ENCODE measurements at regions not wholly inside any gene's neighbourhood (a gene's known extent, or its start where the extent isn't known, plus 50 kb on each side); places are given as distances from the start of the nearest gene placed in this dataset.
"Not testable (repeated sequence)": the region's sequence is repeated elsewhere in the genome, so short reads cannot be mapped to it uniquely, and the experiment has no call there.

GRCh38 chr3:152683521-152683999 is 151.4 kb upstream of the P2RY1 start:
- no peak overlapping the region for H3K4me3 ChIP-seq (ENCODE audit: low read depth, low read length)
- DNase-seq (ENCODE audit: low read depth) = no peak
- TF ChIP-seq, protein P1, sequence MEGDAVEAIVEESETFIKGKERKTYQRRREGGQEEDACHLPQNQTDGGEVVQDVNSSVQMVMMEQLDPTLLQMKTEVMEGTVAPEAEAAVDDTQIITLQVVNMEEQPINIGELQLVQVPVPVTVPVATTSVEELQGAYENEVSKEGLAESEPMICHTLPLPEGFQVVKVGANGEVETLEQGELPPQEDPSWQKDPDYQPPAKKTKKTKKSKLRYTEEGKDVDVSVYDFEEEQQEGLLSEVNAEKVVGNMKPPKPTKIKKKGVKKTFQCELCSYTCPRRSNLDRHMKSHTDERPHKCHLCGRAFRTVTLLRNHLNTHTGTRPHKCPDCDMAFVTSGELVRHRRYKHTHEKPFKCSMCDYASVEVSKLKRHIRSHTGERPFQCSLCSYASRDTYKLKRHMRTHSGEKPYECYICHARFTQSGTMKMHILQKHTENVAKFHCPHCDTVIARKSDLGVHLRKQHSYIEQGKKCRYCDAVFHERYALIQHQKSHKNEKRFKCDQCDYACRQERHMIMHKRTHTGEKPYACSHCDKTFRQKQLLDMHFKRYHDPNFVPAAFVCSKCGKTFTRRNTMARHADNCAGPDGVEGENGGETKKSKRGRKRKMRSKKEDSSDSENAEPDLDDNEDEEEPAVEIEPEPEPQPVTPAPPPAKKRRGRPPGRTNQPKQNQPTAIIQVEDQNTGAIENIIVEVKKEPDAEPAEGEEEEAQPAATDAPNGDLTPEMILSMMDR (IDR thresholded peaks at IDR 0.05; ENCODE audit: insufficient read depth, low read depth, low read length, missing control alignments) = no peak

- no peak overlapping the region for H3K4me3 ChIP-seq (ENCODE audit: low read depth, low read length)
- DNase-seq (ENCODE audit: low read depth) = no peak
- TF ChIP-seq, protein P1 (IDR thresholded peaks at IDR 0.05; ENCODE audit: insufficient read depth, low read depth, low read length, missing control alignments) = no peak
These were observed 150.7 kb upstream of the P2RY1 start for GRCh38 chr3:152684279-152684678.

DNA sequence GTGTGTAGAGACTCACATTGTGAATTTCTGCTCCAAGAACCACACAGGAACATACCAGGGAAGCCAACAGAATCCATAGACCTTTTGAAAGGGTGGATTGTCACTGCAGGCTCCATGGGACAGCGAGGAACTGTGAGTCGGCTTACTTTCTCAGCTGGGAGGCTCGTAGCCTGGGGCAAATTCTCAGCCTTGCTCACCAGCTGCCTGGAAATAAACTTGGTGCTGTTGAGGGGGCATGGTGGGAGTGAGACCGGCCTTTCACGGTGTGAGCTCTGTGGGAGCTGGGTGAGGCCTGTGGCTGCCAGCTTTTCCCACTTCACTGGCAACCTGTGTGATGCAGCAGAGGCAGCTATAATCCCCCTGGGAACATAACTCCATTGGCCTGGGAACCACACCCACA is 146.6 kb upstream of the P2RY1 start:
- no peak for DNase-seq (ENCODE audit: low read depth)
- TF ChIP-seq, protein P1 (IDR thresholded peaks at IDR 0.05; ENCODE audit: insufficient read depth, low read depth, low read length, missing control alignments) = no peak
- no peak overlapping the region for H3K4me3 ChIP-seq (ENCODE audit: low read depth, low read length)

- not testable (repeated sequence) for H3K4me3 ChIP-seq (ENCODE audit: low read depth, low read length)
- DNase-seq (ENCODE audit: low read depth) = peak; percentile 15
These were observed 142.6 kb upstream of the P2RY1 start for GRCh38 chr3:152692326-152692725.

- not testable (repeated sequence) for DNase-seq (ENCODE audit: low read depth); H3K4me3 ChIP-seq (ENCODE audit: low read depth, low read length)
These were observed 141.2 kb upstream of the P2RY1 start for GRCh38 chr3:152693521-152694250.

DNA sequence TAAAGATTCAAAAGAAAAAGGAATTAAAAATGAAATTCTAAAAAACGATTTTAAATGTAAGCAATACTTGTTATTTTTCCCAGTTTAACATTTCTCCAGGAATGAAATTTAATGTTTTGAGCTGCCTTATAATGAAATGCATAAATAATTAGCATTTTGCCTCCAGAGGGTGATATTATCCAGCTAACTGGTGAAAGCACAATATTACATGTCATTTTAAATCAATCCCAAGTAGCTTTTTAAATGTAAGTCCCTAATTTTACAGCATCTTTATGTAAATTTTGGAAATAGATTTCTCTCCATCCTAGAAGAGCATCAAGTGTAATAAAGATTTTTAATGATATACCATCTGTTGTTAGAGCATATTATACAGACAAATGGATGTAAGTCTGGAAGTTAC is 139.1 kb upstream of the P2RY1 start:
- DNase-seq (ENCODE audit: low read depth) = no peak
- TF ChIP-seq, protein P1 (IDR thresholded peaks at IDR 0.05; ENCODE audit: insufficient read depth, low read depth, low read length, missing control alignments) = no peak
- no peak overlapping the region for H3K4me3 ChIP-seq (ENCODE audit: low read depth, low read length)

DNA sequence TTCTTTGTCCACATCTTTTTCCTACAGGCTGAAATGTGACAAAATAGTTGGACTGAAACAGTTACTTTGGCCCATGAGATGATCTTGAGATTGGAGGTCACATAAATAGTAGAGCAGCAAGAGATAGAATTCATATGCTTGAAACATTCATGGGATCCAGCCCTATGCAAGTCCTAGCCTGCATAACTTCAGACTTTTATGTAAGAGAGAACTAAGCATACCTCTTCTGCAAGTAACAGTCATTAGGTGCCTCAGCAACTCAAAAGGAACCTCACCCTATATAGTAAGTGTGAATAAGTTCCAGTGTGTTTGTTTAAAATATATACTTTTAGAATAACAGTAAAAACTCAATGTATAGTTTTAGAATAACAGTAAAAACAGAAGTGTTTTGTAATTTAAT is 138.0 kb upstream of the P2RY1 start:
- DNase-seq (ENCODE audit: low read depth) = no peak
- H3K4me3 ChIP-seq (ENCODE audit: low read depth, low read length) = no peak overlapping the region
- TF ChIP-seq, protein P1 (IDR thresholded peaks at IDR 0.05; ENCODE audit: insufficient read depth, low read depth, low read length, missing control alignments) = no peak

DNA sequence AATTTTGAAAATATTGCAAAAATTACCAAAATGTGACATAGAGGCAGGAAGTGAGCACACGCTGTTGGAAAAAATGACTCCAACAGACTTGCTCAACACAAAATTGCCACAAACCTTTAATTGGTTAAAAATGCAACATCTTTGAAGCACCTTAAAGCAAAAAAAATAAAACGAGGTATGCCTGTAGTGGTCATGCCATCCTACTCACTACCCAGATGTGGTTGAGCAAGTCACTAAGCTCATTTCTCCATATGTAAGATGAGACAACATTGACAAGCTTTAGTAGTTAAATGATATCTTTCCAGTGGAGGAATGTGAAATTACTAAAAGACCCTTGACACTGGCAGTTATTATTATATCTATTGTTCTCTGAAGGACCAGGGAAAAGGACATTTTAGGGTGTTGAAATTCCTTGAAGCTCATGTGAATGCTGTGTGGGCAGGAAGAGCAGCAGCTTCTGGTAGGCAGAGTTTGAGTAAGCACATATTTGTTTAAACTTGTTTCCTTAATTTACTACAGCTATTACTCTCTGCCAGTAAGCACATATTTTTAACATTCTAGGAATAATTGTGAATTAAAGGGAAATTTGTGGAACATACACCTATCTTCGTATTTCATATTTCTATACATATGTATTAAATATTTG is 131.6 kb upstream of the P2RY1 start:
- TF ChIP-seq, protein P1 (IDR thresholded peaks at IDR 0.05; ENCODE audit: insufficient read depth, low read depth, low read length, missing control alignments) = no peak
- DNase-seq (ENCODE audit: low read depth) = no peak
- H3K4me3 ChIP-seq (ENCODE audit: low read depth, low read length) = no peak overlapping the region
